Fibroblast of skin of right biceps (primary cell): ENCODE measurements at regions not wholly inside any gene's neighbourhood (a gene's known extent, or its start where the extent isn't known, plus 50 kb on each side); places are given as distances from the start of the nearest gene placed in this dataset.
A peak's percentile ranks its signal among the peaks of the same experiment; 100 is the strongest.
"Not testable (repeated sequence)": the region's sequence is repeated elsewhere in the genome, so short reads cannot be mapped to it uniquely, and the experiment has no call there.

Source experiments
- DNase-seq: peaks from one replicate; pipeline ENCODE4 v3.0.0-alpha.2; 2013

DNA sequence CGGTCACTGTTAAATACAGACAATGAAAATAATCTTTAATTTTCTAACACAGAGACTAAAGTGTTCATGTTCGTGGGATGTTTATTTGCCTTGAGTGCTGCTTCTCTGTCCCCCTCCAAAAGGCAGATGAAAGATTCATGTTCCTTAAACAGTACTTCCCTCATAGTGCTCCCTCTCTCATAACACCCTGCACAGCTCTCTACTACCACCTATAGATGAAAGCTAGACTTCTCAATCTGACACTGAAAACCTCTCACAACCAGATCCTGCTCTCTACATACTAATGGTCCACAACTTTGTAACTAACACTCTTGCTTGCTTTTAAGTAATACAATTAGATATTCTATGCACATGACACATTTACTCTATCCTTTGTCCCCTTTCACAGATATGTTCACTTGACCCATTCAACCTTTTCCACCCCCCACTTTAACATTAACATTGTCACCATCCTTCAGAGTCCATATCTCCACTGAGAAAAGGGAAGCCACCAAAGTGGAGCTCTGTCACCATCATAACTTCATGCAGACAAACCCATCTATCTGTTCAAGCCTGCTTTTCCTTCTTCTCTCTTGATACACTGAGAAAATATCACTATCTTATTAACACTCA is 266.4 kb upstream of the USP15 start:
- DNase-seq = peak; percentile 43

DNA sequence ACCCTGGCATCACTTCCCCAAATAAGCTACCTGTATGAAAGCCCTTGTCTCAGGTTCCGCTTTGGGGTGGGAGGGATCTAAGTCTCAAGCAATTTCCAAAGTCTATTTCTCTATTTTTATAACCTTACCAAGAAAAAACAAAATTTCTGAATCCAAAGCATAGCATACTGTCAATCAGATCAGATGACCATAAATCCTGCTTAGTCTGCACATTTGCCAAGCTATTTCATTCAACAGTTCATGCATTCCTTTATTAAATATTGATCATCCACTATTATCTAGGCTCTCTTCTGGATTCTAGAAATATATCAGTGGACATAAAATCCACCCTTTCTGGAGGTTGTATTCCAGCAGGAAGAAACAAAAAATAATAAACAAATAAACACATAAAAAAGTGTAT is 263.5 kb upstream of the USP15 start:
- no peak for DNase-seq

DNA sequence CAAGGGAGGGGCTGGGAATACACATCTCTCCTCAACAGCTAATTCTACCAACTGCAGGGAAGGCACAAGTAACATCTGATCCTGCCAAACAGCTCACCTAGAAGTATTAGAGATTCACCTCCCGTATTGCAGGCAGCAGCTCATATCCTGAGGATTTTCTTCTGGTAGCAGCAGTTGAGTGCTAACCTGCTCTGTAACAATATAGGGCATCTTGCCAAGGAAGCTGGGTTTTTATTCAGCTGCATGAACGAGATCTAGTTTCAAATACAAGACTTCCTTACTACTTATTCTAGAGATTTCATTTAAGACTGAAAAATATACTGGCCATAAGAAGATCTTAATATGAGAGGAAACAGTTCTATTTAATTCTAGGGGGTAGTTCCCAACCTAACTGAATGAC is 261.4 kb upstream of the USP15 start:
- no peak for DNase-seq

DNA sequence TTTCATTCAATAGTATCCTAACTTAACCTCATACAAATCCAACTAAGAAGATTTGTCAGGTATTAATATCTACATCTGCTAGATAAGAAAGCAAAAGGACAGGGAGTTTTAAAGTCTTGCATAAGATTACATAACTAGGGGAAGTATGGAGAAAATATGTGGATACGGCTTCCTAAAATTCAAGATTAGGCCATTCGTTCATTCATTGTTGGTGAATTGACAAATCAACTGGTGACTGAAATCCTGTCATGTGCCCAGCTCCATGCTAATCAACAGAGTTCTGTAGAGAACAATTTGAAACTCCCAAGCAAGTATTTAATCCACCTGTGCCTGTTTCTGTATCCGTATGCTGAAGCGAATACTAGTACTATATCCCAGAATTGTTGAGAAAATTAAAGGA is 260.9 kb upstream of the USP15 start:
- no peak for DNase-seq

DNA sequence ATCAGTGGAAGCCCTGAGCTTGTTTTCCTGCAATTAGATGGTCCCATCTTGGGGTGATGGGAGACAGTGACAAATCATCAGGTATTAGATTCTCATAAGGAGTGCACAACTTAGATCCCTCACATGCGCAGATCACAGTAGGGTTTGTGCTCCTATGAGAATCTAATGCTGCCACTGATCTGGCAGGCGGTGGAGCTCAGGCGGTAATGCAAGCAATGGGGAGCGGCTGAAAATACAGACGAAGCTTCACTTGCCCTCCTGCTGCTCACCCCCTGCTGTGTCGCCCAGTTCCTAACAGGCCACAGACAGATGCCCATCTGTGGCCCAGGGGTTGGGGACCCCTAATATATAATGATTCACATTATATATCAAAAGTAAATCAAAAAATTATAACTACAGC is 258.8 kb upstream of the USP15 start:
- DNase-seq = no peak

DNA sequence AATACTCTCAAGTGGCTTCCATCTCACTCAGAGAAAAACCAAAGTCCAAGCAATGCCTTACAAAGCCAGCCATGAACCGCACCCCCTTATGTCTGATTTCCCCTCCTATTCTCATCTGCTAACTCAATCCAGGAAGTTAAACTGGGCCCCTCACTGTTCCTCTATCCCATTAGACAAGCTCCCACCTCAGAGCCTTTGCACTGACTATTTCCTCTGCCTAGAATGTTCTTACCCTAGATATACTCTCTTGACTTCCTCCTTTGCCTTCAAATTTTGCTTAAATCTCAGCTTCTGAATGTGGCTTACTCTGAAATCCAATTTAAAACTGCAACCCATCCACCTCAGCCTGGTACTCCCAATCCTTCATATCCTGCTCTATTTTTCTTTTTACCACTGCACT is 257.0 kb upstream of the USP15 start:
- DNase-seq = no peak

DNA sequence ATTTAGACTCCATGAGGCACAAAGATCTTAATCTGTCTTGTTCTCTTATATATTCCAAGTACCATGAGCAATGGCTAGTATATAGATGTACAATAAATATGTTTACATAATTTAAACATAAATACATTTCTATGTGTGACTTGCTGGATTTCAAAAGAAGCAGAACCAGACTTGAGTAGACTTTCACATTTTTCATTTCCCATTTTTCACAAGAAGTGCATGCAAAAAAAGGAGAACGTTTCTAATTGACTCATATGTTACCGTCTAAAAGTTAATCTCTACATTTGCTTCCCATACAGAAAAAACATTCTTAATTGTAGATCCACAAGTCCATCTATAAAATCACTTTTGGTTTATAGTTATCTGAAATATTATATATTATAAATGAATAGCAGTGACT is 256.5 kb upstream of the USP15 start:
- DNase-seq = no peak

DNA sequence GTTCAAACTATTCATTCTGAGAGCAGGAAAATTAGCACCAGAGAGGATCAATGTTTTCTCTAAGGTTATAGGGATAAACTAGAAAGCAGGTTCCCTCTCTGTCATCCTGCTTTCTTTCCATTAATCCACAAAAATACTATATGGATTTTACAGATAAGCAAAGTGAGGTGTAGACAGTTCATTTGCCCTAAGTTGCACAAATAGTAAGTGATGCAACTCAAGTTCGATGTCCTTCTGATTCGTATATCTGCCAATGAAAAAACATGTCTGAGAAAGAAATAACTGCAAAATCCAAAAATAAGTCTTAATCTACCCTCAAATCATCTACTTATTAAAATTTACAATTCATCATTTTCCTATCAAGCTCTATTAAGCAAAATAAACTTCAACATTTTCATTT is 254.6 kb upstream of the USP15 start:
- no peak for DNase-seq

DNA sequence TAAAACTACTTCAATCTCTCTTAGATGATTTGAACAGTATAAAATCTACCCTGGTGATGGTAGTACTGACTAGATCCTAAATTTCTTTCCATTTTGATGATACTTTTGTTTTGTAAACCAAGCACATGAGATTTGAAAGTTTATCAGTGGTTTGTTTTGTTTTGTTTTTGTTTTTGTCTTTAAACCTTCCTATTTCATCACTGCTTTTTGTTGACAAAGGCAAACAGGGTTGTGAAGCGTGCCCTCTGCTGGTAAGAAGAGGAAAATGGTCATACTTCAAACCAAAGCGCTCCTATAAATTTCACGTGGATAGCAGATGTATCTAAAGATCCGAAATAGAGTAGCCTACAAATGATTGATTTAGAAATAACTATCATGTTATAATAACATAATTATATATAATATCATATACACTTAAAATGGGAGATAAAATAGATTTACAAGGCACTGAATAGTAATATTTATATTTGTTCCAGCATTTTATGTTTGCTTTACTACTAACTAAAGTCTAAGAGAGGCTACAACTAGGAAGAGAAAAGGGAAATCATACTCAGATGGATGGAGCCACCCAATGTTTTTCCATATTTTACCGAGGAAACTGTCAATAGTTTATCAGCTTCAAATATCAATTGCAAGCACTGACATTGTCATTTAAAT is 254.0 kb upstream of the USP15 start:
- DNase-seq = peak; percentile 24

DNA sequence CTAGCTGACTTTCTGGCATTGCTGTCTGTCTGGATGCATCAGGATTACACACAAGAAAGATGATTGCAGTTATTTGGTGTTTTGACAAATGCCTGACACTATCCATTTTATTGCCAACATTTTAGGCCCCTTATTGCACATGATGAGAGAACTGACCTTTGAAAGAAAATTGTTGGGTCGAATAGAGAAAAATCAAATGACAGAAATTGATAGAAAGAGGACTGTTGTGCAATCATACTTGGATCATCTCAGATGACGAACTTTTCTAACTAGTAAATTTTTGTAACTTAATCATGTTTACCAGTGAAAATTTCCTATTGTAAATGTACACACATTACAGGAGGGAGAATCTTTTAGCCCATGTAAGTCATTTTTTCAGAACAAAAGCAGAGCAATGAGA is 251.5 kb upstream of the USP15 start:
- no peak for DNase-seq

DNA sequence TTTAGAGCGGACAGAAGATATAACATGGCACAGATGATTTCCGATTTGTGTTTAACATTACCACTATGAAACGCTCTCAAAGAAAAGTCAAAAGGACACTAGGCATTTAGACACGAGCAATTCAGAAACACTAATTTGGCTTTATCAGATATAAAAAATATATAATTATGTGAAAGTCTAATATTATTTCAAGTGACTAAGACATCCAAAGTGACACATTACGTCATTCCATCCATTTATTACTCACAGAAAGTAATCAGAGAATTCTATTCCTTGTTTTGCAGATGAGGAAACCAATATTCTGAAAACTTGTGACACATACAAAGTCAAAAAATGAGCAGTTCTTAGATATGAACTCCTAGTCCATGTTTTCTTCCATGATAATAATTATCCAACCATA is 250.8 kb upstream of the USP15 start:
- no peak for DNase-seq

DNA sequence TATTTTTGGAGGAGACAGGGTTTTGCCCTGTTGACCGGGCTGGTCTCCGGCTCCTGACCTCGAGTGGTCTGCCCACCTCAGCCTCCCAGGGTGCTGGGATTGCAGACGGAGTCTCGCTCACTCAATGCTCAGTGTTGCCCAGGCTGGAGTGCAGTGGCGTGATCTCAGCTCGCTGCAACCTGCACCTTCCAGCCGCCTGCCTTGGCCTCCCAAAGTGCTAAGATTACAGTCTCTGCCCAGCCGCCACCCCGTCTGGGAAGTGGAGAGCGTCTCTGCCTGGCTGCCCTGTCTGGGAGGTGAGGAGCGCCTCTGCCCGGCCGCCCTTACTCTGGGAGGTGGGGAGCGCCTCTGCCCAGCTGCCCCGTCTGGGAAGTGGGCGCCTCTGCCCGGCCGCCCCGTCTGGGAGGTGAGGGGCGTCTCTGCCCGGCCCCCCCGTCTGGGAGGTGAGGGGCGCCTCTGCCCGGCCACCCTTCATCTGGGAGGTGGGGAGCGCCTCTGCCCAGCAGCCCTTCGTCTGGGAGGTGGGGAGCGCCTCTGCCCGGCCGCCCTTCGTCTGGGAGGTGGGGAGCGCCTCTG is 249.8 kb upstream of the USP15 start:
- DNase-seq = not testable (repeated sequence)

DNA sequence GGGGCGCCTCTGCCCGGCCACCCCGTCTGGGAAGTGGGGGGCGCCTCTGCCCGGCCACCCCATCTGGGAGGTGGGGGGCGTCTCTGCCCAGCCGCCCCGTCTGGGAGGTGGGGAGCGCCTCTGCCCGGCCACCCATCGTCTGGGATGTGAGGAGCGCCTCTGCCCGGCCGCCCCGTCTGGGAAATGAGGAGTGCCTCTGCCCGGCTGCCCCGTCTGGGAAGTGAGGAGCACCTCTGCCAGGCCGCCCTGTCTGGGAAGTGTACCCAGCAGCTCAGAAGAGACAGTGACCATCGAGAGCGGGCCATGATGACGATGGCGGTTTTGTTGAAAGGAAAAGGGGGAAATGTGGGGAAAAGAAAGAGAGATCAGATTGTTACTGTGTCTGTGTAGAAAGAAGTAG is 249.2 kb upstream of the USP15 start:
- DNase-seq = not testable (repeated sequence)

DNA sequence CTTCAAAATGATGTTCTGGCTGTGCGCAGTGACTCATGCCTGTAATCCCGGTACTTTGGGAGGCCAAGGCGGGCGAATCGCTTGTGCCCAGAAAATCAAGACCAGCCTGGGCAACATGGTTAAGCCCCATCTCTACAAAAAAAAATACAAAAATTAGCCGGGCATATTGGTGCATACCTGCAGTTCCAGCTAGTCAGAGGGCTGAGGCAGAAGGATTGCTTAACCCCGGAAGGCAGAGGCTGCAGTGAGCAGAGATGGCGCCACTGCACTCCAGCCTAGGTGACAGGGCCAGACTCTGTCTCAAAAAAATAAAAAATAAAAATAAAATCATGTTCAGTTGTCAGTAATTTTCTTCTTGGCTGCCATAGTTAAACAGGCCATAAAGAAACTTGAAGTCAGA is 245.9 kb upstream of the USP15 start:
- no peak for DNase-seq

DNA sequence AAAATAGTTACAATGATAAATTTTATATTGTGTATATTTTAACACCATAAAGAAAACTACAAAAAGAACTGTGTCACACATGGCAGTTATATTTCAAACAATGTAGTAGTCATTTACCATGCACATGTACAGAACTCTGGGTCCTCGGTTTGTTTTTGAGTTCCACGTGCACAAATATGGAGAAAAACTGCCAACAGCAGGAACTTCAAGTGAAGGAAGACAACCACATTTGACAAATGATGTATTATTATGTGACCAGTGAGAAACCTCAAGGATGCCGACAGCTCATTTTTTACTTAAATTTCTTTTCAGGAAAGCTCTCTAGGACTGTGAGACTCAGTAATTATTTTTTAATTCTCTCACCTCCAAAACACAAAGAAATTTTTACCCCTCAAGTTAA is 244.2 kb upstream of the USP15 start:
- DNase-seq = no peak

DNA sequence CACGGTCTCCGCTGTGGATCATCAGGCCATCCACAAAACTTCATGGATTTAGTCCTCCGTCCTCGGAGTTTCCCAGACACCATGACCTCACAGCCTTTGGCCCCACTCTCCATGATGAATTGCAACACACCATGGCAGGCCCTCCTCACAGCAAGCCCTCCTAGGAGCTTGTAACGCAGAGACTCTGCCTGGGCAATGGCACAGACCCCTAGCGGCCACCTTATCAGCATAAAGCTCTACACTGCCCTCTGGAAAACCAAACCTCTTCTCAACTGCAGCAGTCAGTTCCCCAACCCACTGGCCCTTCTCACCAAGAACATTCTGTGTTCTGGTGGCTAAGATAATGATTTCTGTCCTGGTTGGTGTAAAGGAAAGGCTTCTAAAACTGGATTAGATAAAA is 238.4 kb upstream of the USP15 start:
- DNase-seq = no peak

DNA sequence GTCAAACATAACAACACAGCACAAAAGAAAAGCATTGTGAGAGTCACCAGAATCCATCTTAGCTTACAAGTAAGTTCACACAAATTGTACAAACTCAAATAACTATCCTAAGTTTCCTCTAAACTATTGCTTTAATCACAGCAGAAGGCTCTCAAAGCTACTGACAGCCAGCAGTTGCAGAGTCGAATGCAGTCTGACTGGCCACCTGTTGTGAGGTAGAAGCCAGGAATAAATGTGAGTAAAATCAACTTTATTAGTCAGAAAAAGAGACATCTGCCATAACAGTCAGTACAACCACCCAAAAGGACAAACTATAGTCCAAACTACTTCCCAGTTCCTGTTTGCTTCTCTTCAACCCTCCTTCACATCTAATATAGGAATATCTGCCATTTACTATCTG is 231.7 kb upstream of the USP15 start:
- DNase-seq = no peak

DNA sequence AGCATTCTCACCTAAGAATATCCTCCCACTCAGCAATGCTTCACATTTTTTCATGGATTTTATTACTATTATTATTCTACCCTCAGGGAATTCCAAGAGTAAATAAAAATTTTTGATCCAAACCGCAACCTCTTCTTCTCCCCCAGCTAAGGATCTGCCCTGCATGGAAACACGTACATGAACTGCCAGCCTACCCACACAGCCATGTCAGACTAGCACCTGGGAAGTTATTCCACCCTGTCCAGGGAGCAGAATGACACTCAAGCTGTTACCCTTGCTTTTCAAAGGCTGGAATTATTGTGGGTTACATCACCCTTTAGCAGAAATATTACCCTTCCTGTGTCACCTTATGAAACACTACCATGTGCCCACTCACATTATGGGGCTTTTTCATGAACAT is 227.3 kb upstream of the USP15 start:
- DNase-seq = no peak

DNA sequence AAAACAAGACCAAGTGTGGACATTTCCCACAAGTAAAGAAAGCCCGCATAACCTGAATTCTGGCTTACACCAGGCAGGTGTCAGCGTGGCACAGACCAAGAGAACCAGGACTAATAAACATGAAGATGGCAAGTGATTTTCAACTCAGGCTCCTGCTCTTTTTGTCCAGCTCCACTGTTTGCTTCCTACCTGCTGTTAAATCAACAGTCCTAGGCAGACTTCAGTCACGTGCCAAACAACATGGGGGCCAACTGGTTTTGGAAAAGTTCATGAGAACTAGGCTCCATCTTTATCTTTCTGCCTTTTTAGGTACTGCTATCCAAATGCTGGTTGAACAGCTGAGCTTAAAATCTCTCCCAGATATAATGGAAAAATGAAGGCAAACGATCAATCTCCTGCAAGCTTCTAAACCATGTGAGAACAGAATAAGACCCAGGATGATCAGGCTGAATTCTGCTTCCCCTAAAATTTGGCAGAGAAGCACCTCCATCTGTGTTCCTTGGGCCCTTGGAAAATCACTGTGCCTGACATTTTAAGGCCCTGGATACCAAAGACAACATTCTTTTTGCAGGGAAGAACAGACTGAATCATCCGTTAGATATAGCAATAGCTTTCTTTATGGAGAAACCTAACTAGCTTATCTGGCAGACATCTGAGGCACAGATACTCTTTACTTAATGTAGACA is 215.6 kb upstream of the USP15 start:
- no peak for DNase-seq

DNA sequence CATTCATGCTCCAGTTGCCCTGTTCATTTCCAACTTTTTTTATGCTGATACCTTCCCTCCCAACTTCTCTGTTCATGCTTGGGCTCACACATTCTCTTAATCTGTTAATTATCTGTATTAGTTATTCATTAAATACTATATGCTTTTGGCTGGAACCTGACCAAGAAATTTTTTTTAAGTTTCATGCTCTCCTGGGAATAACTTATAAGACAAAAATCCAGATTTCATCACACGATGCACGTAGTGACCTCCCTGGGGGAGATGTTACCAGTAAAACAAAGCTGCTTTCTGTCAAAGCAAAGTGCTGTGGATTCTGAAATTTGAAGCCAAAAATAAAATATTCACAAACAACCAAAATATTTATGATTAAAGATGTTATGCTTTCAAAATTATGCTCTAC is 215.0 kb upstream of the USP15 start:
- no peak for DNase-seq

DNA sequence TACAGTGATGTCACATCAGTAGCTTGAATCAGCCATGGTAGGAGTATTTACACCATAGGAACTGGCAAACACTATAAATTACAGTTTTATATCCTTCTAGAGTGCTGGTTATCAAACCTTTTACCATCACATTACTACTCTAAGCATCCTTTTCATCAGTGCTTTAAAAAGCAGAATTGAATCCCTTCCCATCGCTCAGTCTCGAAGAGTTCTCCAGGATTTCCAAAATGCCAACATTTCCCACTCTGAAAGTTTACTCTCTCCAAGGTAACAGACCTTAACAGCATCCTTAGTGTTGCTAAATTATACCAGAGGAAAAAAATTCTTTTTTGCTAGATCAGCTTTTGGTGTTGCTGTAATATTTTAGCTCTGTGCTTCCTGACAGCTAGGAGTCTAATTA is 209.4 kb upstream of the USP15 start:
- DNase-seq = no peak

DNA sequence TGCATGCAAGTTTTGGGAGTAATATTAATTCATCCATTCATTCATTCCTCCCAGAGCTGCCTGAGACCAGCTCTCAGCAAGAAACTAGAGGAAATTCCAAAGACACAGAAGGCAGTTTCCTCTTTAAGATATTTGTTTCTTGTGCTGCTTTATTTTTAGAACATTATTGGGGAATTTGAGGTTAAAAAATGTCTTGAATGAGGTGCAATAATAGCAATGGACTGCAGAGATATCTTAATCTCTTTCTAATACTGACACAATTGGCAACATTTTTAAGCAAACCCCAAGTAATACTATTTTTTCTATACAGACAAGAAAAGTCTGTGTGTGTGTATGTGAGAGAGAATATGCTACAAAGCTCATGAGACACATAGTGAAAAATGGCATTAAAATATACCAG is 190.2 kb upstream of the USP15 start:
- no peak for DNase-seq

DNA sequence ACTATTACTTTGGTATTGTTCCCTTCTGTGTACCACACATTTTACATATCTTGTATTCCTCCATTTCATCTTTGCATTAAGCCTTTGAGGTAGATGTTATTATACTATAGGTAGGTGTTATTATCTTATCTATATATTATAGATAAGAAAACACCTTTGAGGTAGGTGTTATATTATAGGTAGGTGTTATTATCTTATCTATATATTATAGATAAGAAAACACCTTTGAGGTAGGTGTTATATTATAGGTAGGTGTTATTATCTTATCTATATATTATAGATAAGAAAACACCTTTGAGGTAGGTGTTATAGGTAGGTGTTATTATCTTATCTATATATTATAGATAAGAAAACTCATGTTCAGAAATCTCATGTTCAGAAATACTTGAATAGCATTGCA is 187.0 kb upstream of the USP15 start:
- not testable (repeated sequence) for DNase-seq

DNA sequence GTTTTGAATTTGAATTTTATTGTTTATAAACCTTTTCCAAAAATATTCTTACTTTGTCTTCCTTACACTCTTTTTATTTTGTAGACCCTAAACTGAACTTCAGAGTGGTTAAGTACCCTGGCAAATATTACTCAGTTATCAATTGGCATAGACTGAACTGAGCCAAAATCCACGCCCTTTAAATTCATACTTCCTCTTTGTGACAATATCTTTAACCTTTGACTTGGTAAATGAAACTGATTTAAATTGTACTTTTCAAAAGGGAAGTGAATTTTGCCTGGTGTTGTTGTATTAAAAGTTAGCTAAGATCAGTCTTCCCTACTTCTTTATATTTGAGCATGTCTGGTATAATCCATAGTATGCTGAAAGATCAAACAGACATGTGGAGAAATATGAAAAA is 184.3 kb upstream of the USP15 start:
- DNase-seq = no peak
